ENCODE measurements at regions not wholly inside any gene's neighbourhood (a gene's known extent, or its start where the extent isn't known, plus 50 kb on each side); places are given as distances from the start of the nearest gene placed in this dataset.

DNA sequence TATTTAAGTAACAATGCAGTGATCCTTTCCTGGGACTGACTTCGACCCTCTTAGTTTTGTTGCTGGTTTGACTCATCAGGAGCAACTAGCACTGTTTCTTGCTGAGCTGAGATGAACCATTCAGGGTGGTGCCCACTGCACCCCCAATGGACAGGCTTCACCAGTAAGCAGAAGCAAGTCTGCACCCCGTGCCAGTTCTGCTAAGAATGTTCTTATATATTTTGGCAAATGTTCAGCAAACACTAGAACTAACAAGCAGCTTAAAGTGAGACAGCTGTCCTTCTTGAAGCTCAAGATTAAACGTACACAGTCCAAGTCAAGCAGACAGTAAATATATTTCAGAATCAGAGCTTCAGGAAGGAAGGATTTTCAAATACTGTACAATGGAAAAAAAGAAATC is 561.3 kb upstream of the CDH4 start (continued):
- TF ChIP-seq, protein P1, sequence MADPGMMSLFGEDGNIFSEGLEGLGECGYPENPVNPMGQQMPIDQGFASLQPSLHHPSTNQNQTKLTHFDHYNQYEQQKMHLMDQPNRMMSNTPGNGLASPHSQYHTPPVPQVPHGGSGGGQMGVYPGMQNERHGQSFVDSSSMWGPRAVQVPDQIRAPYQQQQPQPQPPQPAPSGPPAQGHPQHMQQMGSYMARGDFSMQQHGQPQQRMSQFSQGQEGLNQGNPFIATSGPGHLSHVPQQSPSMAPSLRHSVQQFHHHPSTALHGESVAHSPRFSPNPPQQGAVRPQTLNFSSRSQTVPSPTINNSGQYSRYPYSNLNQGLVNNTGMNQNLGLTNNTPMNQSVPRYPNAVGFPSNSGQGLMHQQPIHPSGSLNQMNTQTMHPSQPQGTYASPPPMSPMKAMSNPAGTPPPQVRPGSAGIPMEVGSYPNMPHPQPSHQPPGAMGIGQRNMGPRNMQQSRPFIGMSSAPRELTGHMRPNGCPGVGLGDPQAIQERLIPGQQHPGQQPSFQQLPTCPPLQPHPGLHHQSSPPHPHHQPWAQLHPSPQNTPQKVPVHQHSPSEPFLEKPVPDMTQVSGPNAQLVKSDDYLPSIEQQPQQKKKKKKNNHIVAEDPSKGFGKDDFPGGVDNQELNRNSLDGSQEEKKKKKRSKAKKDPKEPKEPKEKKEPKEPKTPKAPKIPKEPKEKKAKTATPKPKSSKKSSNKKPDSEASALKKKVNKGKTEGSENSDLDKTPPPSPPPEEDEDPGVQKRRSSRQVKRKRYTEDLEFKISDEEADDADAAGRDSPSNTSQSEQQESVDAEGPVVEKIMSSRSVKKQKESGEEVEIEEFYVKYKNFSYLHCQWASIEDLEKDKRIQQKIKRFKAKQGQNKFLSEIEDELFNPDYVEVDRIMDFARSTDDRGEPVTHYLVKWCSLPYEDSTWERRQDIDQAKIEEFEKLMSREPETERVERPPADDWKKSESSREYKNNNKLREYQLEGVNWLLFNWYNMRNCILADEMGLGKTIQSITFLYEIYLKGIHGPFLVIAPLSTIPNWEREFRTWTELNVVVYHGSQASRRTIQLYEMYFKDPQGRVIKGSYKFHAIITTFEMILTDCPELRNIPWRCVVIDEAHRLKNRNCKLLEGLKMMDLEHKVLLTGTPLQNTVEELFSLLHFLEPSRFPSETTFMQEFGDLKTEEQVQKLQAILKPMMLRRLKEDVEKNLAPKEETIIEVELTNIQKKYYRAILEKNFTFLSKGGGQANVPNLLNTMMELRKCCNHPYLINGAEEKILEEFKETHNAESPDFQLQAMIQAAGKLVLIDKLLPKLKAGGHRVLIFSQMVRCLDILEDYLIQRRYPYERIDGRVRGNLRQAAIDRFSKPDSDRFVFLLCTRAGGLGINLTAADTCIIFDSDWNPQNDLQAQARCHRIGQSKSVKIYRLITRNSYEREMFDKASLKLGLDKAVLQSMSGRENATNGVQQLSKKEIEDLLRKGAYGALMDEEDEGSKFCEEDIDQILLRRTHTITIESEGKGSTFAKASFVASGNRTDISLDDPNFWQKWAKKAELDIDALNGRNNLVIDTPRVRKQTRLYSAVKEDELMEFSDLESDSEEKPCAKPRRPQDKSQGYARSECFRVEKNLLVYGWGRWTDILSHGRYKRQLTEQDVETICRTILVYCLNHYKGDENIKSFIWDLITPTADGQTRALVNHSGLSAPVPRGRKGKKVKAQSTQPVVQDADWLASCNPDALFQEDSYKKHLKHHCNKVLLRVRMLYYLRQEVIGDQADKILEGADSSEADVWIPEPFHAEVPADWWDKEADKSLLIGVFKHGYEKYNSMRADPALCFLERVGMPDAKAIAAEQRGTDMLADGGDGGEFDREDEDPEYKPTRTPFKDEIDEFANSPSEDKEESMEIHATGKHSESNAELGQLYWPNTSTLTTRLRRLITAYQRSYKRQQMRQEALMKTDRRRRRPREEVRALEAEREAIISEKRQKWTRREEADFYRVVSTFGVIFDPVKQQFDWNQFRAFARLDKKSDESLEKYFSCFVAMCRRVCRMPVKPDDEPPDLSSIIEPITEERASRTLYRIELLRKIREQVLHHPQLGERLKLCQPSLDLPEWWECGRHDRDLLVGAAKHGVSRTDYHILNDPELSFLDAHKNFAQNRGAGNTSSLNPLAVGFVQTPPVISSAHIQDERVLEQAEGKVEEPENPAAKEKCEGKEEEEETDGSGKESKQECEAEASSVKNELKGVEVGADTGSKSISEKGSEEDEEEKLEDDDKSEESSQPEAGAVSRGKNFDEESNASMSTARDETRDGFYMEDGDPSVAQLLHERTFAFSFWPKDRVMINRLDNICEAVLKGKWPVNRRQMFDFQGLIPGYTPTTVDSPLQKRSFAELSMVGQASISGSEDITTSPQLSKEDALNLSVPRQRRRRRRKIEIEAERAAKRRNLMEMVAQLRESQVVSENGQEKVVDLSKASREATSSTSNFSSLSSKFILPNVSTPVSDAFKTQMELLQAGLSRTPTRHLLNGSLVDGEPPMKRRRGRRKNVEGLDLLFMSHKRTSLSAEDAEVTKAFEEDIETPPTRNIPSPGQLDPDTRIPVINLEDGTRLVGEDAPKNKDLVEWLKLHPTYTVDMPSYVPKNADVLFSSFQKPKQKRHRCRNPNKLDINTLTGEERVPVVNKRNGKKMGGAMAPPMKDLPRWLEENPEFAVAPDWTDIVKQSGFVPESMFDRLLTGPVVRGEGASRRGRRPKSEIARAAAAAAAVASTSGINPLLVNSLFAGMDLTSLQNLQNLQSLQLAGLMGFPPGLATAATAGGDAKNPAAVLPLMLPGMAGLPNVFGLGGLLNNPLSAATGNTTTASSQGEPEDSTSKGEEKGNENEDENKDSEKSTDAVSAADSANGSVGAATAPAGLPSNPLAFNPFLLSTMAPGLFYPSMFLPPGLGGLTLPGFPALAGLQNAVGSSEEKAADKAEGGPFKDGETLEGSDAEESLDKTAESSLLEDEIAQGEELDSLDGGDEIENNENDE (IDR thresholded peaks at IDR 0.05; ENCODE audit: insufficient replicate concordance, low read length), result no peak
- no peak for TF ChIP-seq ZNF274 (IDR thresholded peaks at IDR 0.05; ENCODE audit: borderline replicate concordance, extremely low read depth, low read length)
- no peak for TF ChIP-seq HDAC6 (IDR thresholded peaks at IDR 0.05; ENCODE audit: low read depth, low read length)
- TF ChIP-seq MAFK (IDR thresholded peaks at IDR 0.05; ENCODE audit: low read depth, low read length), result no peak

Data from H1 (cell line).